C4-2B (cell line): ENCODE measurements at regions not wholly inside any gene's neighbourhood (a gene's known extent, or its start where the extent isn't known, plus 50 kb on each side); places are given as distances from the start of the nearest gene placed in this dataset.

Experiments
- ZFX ChIP-seq: fragments of 450-650 bp; IDR thresholded peaks from 2 replicates; pipeline ENCODE4 v1.6.1; 2017
- TF ChIP-seq, protein P1 (sequence below): fragments of 450-650 bp; conservative IDR thresholded peaks from 2 replicates; pipeline ENCODE4 v1.5.1; 2017; ENCODE audit warnings: mild to moderate bottlenecking

GRCh38 chr4:127558489-127559407 is 74.0 kb upstream of the INTU start:
- TF ChIP-seq, protein P1, sequence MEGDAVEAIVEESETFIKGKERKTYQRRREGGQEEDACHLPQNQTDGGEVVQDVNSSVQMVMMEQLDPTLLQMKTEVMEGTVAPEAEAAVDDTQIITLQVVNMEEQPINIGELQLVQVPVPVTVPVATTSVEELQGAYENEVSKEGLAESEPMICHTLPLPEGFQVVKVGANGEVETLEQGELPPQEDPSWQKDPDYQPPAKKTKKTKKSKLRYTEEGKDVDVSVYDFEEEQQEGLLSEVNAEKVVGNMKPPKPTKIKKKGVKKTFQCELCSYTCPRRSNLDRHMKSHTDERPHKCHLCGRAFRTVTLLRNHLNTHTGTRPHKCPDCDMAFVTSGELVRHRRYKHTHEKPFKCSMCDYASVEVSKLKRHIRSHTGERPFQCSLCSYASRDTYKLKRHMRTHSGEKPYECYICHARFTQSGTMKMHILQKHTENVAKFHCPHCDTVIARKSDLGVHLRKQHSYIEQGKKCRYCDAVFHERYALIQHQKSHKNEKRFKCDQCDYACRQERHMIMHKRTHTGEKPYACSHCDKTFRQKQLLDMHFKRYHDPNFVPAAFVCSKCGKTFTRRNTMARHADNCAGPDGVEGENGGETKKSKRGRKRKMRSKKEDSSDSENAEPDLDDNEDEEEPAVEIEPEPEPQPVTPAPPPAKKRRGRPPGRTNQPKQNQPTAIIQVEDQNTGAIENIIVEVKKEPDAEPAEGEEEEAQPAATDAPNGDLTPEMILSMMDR, result no peak
- no peak for TF ChIP-seq ZFX
